WERI-Rb-1 (cell line): ENCODE measurements at regions not wholly inside any gene's neighbourhood (a gene's known extent, or its start where the extent isn't known, plus 50 kb on each side); places are given as distances from the start of the nearest gene placed in this dataset.

Experiments used
- DNase-seq: peaks from one replicate; pipeline ENCODE4 v3.0.0-alpha.2; 2020
- H3K27ac ChIP-seq: fragments of 250-450 bp; sonication (Bioruptor Pico); 2 replicates; pipeline ENCODE4 v1.5.1; 2020; ENCODE audit warnings: mild to moderate bottlenecking, moderate library complexity
- H3K27me3 ChIP-seq: fragments of 250-450 bp; sonication (Bioruptor Pico); 2 replicates; pipeline ENCODE4 v1.5.1; 2021; ENCODE audit warnings: mild to moderate bottlenecking, low read depth, moderate library complexity; ENCODE audit not compliant: insufficient read depth, severe bottlenecking
- H3K36me3 ChIP-seq: fragments of 250-450 bp; sonication (Bioruptor Pico); 2 replicates; pipeline ENCODE4 v1.5.1; 2020; ENCODE audit warnings: mild to moderate bottlenecking, moderate library complexity
- H3K4me3 ChIP-seq: 2 replicates; pipeline ENCODE4 v1.5.1; 2011; ENCODE audit warnings: low read depth, mild to moderate bottlenecking, control low read depth, low read length
- H3K9me3 ChIP-seq: fragments of 250-450 bp; sonication (Bioruptor Pico); 2 replicates; pipeline ENCODE4 v1.5.1; 2021; ENCODE audit warnings: mild to moderate bottlenecking, moderate library complexity; ENCODE audit not compliant: severe bottlenecking
- TF ChIP-seq, protein P1 (sequence below): IDR thresholded peaks from 2 replicates; pipeline ENCODE4 v1.5.1; 2011; ENCODE audit warnings: low read depth, mild to moderate bottlenecking, control low read depth, inconsistent platforms, low read length

DNA sequence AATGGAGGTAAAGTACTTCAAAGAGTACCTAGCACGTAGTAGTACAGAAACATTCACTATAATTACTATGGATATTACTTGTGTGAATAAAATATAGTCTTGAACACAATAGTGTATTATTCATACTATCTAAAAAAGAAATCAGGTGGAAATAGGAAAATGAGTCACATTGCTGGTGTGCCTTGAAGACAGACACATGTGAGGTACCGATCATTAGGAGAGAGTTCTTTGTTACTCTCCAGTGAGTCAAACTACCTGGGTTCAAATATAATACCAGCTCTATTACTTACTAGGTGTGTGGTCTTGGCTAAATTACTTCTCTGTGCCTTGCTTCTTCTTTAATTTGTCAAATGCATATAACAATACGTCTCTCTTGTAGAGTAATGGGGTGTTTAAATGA lies 50.8 kb upstream of the BEND6 start:
- H3K27ac ChIP-seq: no peak overlapping the region

DNA sequence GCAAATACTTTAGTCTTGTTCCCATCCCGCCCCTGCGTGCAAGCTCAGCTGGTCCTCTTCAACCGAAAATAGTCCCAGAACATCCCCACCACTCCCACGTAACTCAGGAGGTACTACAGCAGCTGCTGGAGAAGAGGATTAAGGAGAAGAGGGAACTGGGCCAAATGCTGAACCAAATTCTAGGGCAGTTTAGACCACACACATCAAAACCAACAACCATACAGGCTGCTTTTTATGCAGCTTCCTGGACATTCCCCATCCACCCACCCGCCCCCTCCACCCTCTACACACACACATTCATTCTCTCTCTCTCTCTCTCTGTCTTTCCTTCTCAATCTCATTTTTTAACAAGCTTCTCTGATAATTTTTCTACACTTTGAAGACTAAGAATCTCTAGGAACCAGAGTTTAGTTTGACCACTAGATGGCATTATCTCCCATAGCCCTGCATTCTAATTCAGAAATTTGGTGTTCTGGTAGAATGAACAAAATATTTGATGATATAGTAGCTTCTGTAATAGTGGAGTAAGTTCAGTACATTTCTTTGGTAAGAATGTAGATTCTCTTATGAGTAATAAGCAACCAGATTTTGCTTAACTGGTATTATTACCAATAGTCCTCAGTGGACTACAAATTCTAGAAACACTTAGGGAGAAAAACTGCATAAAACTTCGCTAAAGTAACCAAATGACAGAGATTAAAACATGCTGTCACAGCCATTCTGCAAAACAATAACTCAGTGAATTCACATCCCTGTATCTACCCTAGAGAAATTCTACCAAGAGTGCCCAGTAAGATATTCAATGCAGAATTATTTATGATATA lies 52.1 kb upstream of the BEND6 start:
- Histone ChIP-seq H3K4me3 (no peak overlapping the region), H3K36me3 (no peaks in the 10 kb centered on the region), H3K27ac (no peak overlapping the region), H3K9me3 (no peaks in the 10 kb centered on the region), H3K27me3 (no peaks in the 10 kb centered on the region)
- TF ChIP-seq, protein P1, sequence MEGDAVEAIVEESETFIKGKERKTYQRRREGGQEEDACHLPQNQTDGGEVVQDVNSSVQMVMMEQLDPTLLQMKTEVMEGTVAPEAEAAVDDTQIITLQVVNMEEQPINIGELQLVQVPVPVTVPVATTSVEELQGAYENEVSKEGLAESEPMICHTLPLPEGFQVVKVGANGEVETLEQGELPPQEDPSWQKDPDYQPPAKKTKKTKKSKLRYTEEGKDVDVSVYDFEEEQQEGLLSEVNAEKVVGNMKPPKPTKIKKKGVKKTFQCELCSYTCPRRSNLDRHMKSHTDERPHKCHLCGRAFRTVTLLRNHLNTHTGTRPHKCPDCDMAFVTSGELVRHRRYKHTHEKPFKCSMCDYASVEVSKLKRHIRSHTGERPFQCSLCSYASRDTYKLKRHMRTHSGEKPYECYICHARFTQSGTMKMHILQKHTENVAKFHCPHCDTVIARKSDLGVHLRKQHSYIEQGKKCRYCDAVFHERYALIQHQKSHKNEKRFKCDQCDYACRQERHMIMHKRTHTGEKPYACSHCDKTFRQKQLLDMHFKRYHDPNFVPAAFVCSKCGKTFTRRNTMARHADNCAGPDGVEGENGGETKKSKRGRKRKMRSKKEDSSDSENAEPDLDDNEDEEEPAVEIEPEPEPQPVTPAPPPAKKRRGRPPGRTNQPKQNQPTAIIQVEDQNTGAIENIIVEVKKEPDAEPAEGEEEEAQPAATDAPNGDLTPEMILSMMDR: peak; percentile 53
- no peak for DNase-seq

More for the DNA sequence above, 50.8 kb upstream of the BEND6 start:
- TF ChIP-seq, protein P1: no peak
- Histone ChIP-seq H3K4me3 (no peak overlapping the region), H3K9me3 (no peaks in the 10 kb centered on the region), H3K27me3 (no peaks in the 10 kb centered on the region), H3K36me3 (no peaks in the 10 kb centered on the region)
- no peak for DNase-seq

DNA sequence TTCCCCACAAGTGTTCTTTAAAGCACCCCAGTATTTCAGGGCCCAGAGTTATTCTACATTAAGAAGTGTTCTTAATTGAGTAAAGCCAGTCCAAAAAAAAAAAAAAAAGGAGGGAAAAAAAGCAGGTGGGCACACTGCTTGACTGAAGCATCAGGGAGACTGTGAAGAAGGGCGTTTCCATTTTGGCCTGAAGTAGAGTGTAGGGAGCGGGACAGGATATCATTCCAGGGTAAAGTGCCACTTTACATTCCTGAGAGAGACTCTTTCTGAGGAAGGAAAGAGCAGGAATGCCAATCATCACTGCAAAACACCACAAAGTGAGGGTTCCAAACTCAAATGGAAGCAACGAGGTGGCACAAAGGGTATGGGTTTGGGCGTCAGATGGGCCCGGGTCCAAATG lies 54.1 kb upstream of the BEND6 start:
- Histone ChIP-seq H3K27ac (no peak overlapping the region), H3K4me3 (no peak overlapping the region), H3K9me3 (no peaks in the 10 kb centered on the region), H3K36me3 (no peaks in the 10 kb centered on the region), H3K27me3 (no peaks in the 10 kb centered on the region)
- no peak for DNase-seq
- TF ChIP-seq, protein P1: no peak

DNA sequence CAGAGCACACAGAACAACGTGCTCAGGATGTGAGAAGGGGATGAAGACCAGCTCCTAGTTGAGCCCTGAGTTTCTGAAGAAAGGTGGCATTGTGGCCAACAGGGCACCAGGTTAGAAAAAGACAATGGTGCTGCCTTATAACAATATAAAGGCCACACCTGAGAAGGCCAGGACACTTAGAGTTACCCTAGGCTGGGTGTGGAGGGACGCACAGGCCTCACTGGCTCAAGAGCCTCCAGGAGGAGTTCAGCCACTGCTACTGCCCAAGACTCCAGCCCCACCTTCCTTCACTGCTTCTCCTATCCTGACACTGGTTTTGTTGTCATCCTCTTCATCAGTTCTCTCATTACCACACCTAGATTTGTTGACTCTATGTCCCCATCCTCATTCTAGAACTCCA lies 55.2 kb upstream of the BEND6 start:
- Histone ChIP-seq H3K36me3 (no peaks in the 10 kb centered on the region), H3K9me3 (no peaks in the 10 kb centered on the region), H3K27ac (no peak overlapping the region), H3K27me3 (no peaks in the 10 kb centered on the region), H3K4me3 (no peak overlapping the region)
- TF ChIP-seq, protein P1: no peak
- no peak for DNase-seq

DNA sequence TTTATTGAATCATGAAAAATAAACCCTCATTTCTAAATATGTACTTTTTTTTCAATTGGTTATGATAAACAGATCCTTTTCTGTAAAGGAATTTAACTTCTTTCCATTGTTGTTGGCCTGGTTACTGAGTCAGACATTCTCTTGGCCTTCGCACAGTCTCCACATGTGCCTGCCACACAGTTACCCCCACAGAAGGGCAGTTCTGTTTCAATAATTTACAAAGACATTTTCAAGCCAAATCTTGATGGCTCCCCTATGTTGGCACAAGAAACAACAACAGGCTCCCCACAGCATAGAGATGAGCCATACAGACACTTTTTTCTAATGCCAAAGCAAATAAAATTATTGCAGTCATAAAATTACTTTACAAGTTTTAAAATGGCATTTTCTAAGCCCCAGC lies 55.6 kb upstream of the BEND6 start:
- no peak overlapping the region for H3K4me3 ChIP-seq
- no peak for DNase-seq
- TF ChIP-seq, protein P1: no peak
- H3K36me3 ChIP-seq: no peaks in the 10 kb centered on the region
- no peaks in the 10 kb centered on the region for H3K9me3 ChIP-seq
- no peaks in the 10 kb centered on the region for H3K27me3 ChIP-seq
- H3K27ac ChIP-seq: no peak overlapping the region
